OCI-LY3 (cell line): ENCODE measurements at regions not wholly inside any gene's neighbourhood (a gene's known extent, or its start where the extent isn't known, plus 50 kb on each side); places are given as distances from the start of the nearest gene placed in this dataset.

Source experiments
- H2AFZ ChIP-seq: fragments of 200-600, 300-600 bp; shearing (Covaris generic); 2 replicates; pipeline ENCODE4 v1.6.0; 2014; ENCODE audit warnings: antibody characterized with exemption, low read depth, low read length
- H3K27ac ChIP-seq: fragments of 200-600, 300-600 bp; sonication (generic); 2 replicates; pipeline ENCODE4 v1.5.1; 2014; ENCODE audit warnings: mild to moderate bottlenecking, low read length, moderate library complexity, mixed read lengths
- H3K27me3 ChIP-seq: fragments of 200-600, 300-600 bp; sonication (generic); 2 replicates; pipeline ENCODE4 v1.6.1; 2014; ENCODE audit warnings: low read depth, low read length, mixed read lengths
- H3K36me3 ChIP-seq: fragments of 200-600, 300-600 bp; sonication (generic); replicated peaks from 2 replicates; pipeline ENCODE3; 2014; ENCODE audit warnings: low read depth, low read length, mixed read lengths
- H3K4me1 ChIP-seq: fragments of 300-600, 200-600 bp; sonication (generic); 2 replicates; pipeline ENCODE4 v1.6.1; 2014; ENCODE audit warnings: low read length, mixed read lengths
- H3K4me2 ChIP-seq: fragments of 200-600, 300-600 bp; sonication (generic); 2 replicates; pipeline ENCODE4 v1.6.1; 2014; ENCODE audit warnings: low read length, mixed read lengths
- H3K4me3 ChIP-seq: fragments of 300-600, 200-600 bp; sonication (generic); 2 replicates; pipeline ENCODE4 v1.5.1; 2014; ENCODE audit warnings: antibody characterized with exemption, mild to moderate bottlenecking, low read length, moderate library complexity
- H3K79me2 ChIP-seq: fragments of 300-600, 200-600 bp; shearing (Covaris generic); 2 replicates; pipeline ENCODE4 v1.6.1; 2014; ENCODE audit warnings: mild to moderate bottlenecking, low read length, mixed read lengths
- H3K9ac ChIP-seq: fragments of 300-600, 200-600 bp; shearing (Covaris generic); 2 replicates; pipeline ENCODE4 v1.6.0; 2014; ENCODE audit warnings: mild to moderate bottlenecking, low read length, moderate library complexity
- H3K9me3 ChIP-seq: fragments of 200-600, 300-600 bp; shearing (Covaris generic); 2 replicates; pipeline ENCODE4 v1.6.1; 2014; ENCODE audit warnings: low read length, mixed read lengths; ENCODE audit not compliant: insufficient read depth
- H4K20me1 ChIP-seq: fragments of 200-600, 300-600 bp; sonication (generic); 2 replicates; pipeline ENCODE4 v1.6.1; 2016; ENCODE audit warnings: low read length, mixed read lengths; ENCODE audit not compliant: insufficient read depth
- EZH2phosphoT487 ChIP-seq: fragments of 200-600 bp; shearing (Covaris generic); IDR thresholded peaks from 2 replicates; pipeline ENCODE4 v1.6.1; 2018; ENCODE audit warnings: antibody characterized with exemption, mixed run types, low read depth
- TF ChIP-seq, protein P1 (sequence below): fragments of 200-600, 300-600 bp; sonication (generic); IDR thresholded peaks from 2 replicates; pipeline ENCODE4 v1.5.1; 2014; ENCODE audit warnings: antibody characterized with exemption, low read length, low read depth

DNA sequence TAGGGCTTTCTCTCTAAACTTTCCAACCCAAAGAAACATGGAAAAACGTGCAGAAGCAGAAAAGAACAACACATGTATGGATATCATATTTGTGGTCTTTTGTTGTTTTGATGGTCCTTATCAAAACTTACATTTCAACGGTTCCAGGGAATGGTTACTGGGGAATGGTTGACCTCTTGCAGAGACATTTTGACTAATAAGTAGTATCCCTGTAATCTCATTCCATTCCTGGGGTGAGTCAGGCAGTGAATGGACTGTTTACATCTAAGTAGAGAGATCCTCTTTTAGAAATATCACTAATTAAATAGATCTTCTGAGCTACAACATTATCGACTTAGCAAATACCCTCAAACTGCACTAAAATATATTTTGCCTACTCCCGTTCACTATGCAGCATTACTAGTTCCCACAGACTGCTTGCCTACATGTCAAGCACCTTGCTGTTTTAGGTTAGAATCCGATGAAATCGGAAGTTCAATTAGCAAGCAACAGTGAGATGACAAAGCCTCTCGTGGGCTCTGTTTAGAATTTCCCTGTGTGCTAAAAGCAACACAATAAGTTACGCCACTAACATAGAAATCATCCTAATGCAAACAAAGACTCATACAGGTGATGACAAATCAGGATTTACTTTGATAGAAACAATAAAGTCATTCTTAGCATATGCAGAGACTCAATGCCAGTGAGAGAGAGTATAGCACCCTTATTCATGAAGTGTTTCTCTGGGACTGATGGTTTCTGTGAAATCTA, 797.7 kb upstream of the ARGLU1 start:
- Histone ChIP-seq H3K79me2 (no peaks in the 10 kb centered on the region), H3K27ac (no peak overlapping the region), H3K9ac (no peak overlapping the region), H3K36me3 (no peaks in the 10 kb centered on the region), H3K4me2 (no peak overlapping the region), H3K9me3 (no peaks in the 10 kb centered on the region), H4K20me1 (no peaks in the 10 kb centered on the region), H3K4me3 (no peak overlapping the region), H3K4me1 (no peaks in the 10 kb centered on the region), H3K27me3 (peaks cover 14% of the 10 kb centered on the region), H2AFZ (no peak overlapping the region)
- TF ChIP-seq EZH2phosphoT487, result no peak
- TF ChIP-seq, protein P1, sequence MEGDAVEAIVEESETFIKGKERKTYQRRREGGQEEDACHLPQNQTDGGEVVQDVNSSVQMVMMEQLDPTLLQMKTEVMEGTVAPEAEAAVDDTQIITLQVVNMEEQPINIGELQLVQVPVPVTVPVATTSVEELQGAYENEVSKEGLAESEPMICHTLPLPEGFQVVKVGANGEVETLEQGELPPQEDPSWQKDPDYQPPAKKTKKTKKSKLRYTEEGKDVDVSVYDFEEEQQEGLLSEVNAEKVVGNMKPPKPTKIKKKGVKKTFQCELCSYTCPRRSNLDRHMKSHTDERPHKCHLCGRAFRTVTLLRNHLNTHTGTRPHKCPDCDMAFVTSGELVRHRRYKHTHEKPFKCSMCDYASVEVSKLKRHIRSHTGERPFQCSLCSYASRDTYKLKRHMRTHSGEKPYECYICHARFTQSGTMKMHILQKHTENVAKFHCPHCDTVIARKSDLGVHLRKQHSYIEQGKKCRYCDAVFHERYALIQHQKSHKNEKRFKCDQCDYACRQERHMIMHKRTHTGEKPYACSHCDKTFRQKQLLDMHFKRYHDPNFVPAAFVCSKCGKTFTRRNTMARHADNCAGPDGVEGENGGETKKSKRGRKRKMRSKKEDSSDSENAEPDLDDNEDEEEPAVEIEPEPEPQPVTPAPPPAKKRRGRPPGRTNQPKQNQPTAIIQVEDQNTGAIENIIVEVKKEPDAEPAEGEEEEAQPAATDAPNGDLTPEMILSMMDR, result no peak

DNA sequence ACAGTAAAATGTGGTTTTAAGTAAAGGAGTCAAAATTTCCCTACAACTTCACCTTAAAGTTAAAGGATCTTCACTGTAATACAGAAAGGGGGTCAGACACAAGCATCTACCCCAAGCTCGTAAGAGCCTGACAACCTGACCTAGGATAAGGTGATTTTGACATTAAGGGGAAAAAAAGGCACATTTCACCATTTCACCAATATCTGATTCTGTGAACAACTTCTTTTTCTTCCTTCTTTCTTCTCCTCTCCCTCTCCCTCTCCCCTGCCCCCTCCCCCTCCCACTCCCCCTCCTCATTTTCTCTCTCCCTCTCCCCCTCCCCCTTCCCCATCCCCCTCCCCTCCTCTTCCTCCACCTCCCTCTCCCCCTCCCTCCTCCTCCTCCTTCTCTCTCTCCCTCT, 796.7 kb upstream of the ARGLU1 start:
- no peaks in the 10 kb centered on the region for H3K9me3 ChIP-seq
- H3K4me2 ChIP-seq, result no peak overlapping the region
- H3K4me1 ChIP-seq, result no peaks in the 10 kb centered on the region
- no peak overlapping the region for H3K27ac ChIP-seq
- H3K36me3 ChIP-seq, result no peaks in the 10 kb centered on the region
- TF ChIP-seq, protein P1, result no peak
- H3K79me2 ChIP-seq, result no peaks in the 10 kb centered on the region
- H3K4me3 ChIP-seq, result no peak overlapping the region
- no peaks in the 10 kb centered on the region for H4K20me1 ChIP-seq
- no peak overlapping the region for H3K9ac ChIP-seq
- H2AFZ ChIP-seq, result no peak overlapping the region
- H3K27me3 ChIP-seq, result peaks cover 14% of the 10 kb centered on the region

DNA sequence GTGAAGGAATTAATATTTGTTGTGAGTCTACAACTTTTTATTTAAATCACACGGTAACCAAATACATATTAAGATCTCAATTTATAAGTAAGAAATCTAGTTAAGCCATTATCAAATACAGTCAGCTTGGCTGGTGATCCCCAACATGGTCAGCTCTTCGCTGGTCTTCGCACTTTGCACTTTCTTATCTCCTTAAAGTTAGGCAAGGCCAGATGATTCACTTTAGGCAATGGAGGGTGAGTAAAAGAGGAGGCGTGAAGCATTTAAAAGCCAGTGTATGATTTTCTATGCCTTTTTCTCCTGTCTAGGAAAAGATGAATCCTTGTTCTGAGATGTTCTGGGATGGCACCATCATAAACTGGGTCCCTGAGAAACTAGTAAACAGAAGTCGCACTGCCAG, 793.7 kb upstream of the ARGLU1 start:
- H3K79me2 ChIP-seq, result no peaks in the 10 kb centered on the region
- no peaks in the 10 kb centered on the region for H3K4me1 ChIP-seq
- peaks cover 14% of the 10 kb centered on the region for H3K27me3 ChIP-seq
- H3K4me2 ChIP-seq, result no peak overlapping the region
- no peak overlapping the region for H3K27ac ChIP-seq
- H3K9ac ChIP-seq, result no peak overlapping the region
- H2AFZ ChIP-seq, result no peak overlapping the region
- H3K36me3 ChIP-seq, result no peaks in the 10 kb centered on the region
- no peaks in the 10 kb centered on the region for H3K9me3 ChIP-seq
- TF ChIP-seq, protein P1, result no peak
- no peak for TF ChIP-seq EZH2phosphoT487
- H4K20me1 ChIP-seq, result no peaks in the 10 kb centered on the region
- no peak overlapping the region for H3K4me3 ChIP-seq

DNA sequence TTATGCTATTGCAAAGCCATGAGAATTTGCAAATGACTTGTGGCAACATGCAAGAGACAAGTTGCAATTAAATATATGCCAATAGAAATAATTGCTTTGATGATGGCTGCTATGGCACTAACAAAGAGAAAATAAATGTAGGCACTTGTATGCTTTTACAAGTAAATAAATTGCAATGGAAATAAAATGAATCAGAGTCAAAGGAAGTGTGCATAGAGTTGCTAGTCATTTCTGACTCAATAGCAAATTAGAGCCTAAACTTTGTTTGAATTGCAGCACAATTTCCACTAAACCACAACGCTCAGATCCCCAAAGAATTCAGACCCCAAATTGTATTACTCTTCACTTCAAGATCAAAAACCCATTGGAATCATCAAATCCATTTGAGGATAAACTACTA, 792.1 kb upstream of the ARGLU1 start:
- Histone ChIP-seq H3K79me2 (no peaks in the 10 kb centered on the region), H3K36me3 (no peaks in the 10 kb centered on the region), H3K27ac (no peak overlapping the region), H3K9me3 (0 out of 2 replicates have a peak, but pooled peaks cover 3% of the 10 kb centered on the region), H3K4me1 (no peaks in the 10 kb centered on the region), H4K20me1 (no peaks in the 10 kb centered on the region), H3K9ac (no peak overlapping the region), H3K4me3 (no peak overlapping the region), H3K4me2 (no peak overlapping the region), H2AFZ (no peak overlapping the region), H3K27me3 (peaks cover 14% of the 10 kb centered on the region)
- no peak for TF ChIP-seq EZH2phosphoT487
- TF ChIP-seq, protein P1, result no peak
